Tibial nerve (tissue), 4 donors: ENCODE measurements at regions not wholly inside any gene's neighbourhood (a gene's known extent, or its start where the extent isn't known, plus 50 kb on each side); places are given as distances from the start of the nearest gene placed in this dataset.

Source experiments
- DNase-seq, 2 donors: peaks; one replicate each; pipeline ENCODE4 v3.0.0-alpha.2; 2019; ENCODE audit warnings: low spot score in 2 of 2
- H3K27ac ChIP-seq, 4 donors: fragments of 200-600 bp; sonication (generic) in 3 of 4; one replicate each; pipeline ENCODE4 v1.5.1; 2017 to 2019; ENCODE audit warnings: mild to moderate bottlenecking in 1 of 4
- H3K27me3 ChIP-seq, 2 donors: fragments of 200-600 bp; sonication (generic) in 1 of 2; one replicate each; pipeline versions ENCODE4 v1.5.1 to v1.6.0; 2017 to 2019
- H3K36me3 ChIP-seq, 3 donors: fragments of 200-600 bp; sonication (generic); one replicate each; pipeline ENCODE4 v1.5.1; 2018 to 2019
- H3K4me1 ChIP-seq, 4 donors: fragments of 200-600 bp; sonication (generic) in 3 of 4; one replicate each; pipeline ENCODE4 v1.5.1; 2017 to 2019
- H3K4me3 ChIP-seq, 4 donors: fragments of 200-600 bp; sonication (generic) in 3 of 4; one replicate each; pipeline ENCODE4 v1.5.1; 2017 to 2019; ENCODE audit warnings: mild to moderate bottlenecking in 1 of 4, moderate library complexity in 1 of 4
- H3K9me3 ChIP-seq, 4 donors: fragments of 200-600 bp; sonication (generic) in 3 of 4; one replicate each; pipeline ENCODE4 v1.5.1; 2017 to 2019
- CTCF ChIP-seq, 5 experiments: fragments of 200-600 bp in 3 of 5; fragments of 450-650 bp in 2 of 5; sonication (generic) in 3 of 5; IDR thresholded peaks; one replicate each; pipeline ENCODE4 v1.5.1; 2016 to 2019; ENCODE audit warnings: antibody characterized with exemption in 5 of 5, mild to moderate bottlenecking in 3 of 5, moderate library complexity in 2 of 5
- EP300 ChIP-seq, 2 donors: sonication (generic); formaldehyde crosslinking; IDR thresholded peaks; one replicate each; pipeline ENCODE4 v1.6.1; 2017; ENCODE audit warnings: antibody characterized with exemption in 2 of 2, mild to moderate bottlenecking in 1 of 2
- POLR2A ChIP-seq, 2 donors: fragments of 450-650 bp; IDR thresholded peaks; one replicate each; pipeline ENCODE4 v1.6.1; 2017; ENCODE audit warnings: antibody characterized with exemption in 2 of 2, mild to moderate bottlenecking in 2 of 2, moderate library complexity in 2 of 2
- WGBS, 2 donors: methylation state at CpG; one replicate each; pipeline ENCODE4 v1.1.5; 2018; 5-methylcytosine and 5-hydroxymethylcytosine counted together

- Histone ChIP-seq H3K27ac (no peak overlapping the region), H3K36me3 (no peaks in the 10 kb centered on the region), H3K27me3 (no peaks in the 10 kb centered on the region), H3K4me1 (no peaks in the 10 kb centered on the region), H3K4me3 (no peak overlapping the region), H3K9me3 (no peaks in the 10 kb centered on the region)
- no peak for TF ChIP-seq CTCF (IDR thresholded peaks at IDR 0.05)
- no peak for TF ChIP-seq EP300 (IDR thresholded peaks at IDR 0.05)
- TF ChIP-seq POLR2A (IDR thresholded peaks at IDR 0.05), result no peak
- DNase-seq, result no peak
- WGBS, 2 donors, result 47 to 58% methylated on average over 1 of the region's 1 CpG
These were observed 201.4 kb upstream of the SNX7 start for GRCh38 chr1:98460136-98460535.

DNA sequence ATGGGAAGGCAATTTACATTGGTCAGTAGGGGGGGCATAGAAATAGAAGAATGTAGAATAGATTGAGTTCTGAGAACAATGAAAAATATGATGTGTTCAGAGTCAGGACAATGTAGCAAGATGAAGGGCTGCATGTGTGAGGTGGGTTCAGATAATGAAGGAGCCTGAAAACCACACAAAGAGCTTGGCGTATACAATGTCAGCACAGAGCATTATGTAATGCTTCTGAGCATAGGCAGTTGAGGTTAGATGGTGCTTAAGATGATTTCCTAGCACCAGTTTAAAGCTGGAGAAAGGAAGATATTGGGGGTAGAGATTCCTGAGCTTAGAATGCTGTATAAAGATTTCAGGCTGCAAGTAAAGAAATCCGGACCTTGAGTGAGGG is 202.0 kb upstream of the SNX7 start:
- no peak for DNase-seq
- 93 to 95% methylated on average over 2 of the region's 2 CpGs for WGBS, 2 donors
- Histone ChIP-seq H3K9me3 (no peaks in the 10 kb centered on the region), H3K27ac (no peak overlapping the region), H3K36me3 (no peaks in the 10 kb centered on the region), H3K27me3 (no peaks in the 10 kb centered on the region), H3K4me1 (no peaks in the 10 kb centered on the region), H3K4me3 (no peak overlapping the region)
- no peak for TF ChIP-seq EP300 (IDR thresholded peaks at IDR 0.05)
- no peak for TF ChIP-seq CTCF (IDR thresholded peaks at IDR 0.05)
- TF ChIP-seq POLR2A (IDR thresholded peaks at IDR 0.05), result no peak

DNA sequence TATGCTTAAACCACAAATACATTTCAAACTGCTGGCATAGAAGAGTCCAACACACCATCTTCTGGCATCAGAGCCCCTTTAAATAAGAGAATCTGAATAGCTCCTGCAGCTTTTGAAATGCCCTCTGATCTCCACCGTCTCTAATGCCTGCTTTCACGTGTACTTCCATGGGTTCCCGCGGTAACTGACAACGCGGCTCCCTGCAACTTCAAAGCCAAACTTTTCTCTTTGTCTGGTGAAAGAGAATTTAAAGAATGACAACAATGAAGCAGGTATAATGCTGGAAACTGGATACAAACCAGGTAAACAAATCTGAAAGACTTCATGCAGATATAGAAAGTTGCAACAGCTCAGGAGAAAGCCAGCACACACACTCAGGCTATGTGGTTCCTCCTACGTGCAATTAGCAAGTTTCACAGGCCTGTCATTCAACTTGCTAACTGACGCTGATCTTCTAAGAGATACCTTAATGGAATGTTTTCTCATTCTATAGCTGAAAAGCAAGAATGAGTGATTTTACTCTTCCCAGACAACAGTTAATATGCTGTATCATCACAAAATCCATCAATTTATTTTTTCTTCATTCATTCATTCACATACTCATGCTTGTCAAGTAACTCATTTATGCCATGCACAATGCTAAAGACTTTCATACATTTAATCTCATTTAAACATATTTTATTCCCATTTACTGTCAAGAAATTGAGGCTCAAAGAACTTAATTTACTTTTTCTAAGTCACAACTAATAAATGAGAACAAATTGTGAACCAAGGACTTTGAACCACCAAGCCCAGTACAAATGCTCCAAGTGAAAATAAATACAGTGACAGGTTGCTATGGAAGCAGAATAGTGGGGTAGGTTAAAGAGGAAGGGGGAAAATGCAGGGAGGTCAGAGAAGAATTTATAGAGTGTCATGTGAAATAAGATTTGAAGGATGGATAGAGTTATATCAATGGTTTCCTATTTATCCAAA is 202.7 kb upstream of the SNX7 start:
- Histone ChIP-seq H3K4me3 (no peak overlapping the region), H3K27ac (no peak overlapping the region), H3K9me3 (no peaks in the 10 kb centered on the region), H3K4me1 (no peaks in the 10 kb centered on the region), H3K36me3 (no peaks in the 10 kb centered on the region), H3K27me3 (no peaks in the 10 kb centered on the region)
- DNase-seq, result no peak
- WGBS, 2 donors, result 60 to 62% methylated on average over 8 of the region's 8 CpGs
- TF ChIP-seq POLR2A (IDR thresholded peaks at IDR 0.05), result no peak
- no peak for TF ChIP-seq EP300 (IDR thresholded peaks at IDR 0.05)
- no peak for TF ChIP-seq CTCF (IDR thresholded peaks at IDR 0.05)

DNA sequence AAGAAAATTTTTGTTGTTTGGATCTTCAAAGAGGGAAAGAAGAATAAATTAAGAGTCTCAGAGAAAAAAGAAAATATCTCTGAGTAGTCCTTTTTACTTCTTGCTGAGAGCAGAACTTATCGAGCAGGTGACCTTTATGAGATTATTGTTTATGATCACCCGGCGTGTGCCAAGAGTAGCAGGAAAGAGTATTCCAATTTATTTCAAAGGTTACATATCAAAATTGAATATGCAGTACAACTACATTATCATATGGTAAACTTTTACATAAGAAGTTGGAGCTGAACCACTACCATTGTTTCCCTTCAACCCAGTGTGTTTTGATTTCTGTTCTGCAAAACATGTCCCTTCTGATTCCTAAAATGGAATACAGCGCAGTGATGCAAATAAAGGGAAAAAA is 204.3 kb upstream of the SNX7 start:
- no peak overlapping the region for H3K4me3 ChIP-seq
- no peaks in the 10 kb centered on the region for H3K27me3 ChIP-seq
- no peaks in the 10 kb centered on the region for H3K36me3 ChIP-seq
- no peaks in the 10 kb centered on the region for H3K4me1 ChIP-seq
- no peak overlapping the region for H3K27ac ChIP-seq
- WGBS, 2 donors, result 58 to 68% methylated on average over 4 of the region's 4 CpGs
- TF ChIP-seq EP300 (IDR thresholded peaks at IDR 0.05), result no peak
- no peak for TF ChIP-seq POLR2A (IDR thresholded peaks at IDR 0.05)
- TF ChIP-seq CTCF (IDR thresholded peaks at IDR 0.05), result no peak
- H3K9me3 ChIP-seq, result no peaks in the 10 kb centered on the region
- no peak for DNase-seq

GRCh38 chr1:98454666-98455065 is 206.9 kb upstream of the SNX7 start:
- Histone ChIP-seq H3K9me3 (no peaks in the 10 kb centered on the region), H3K4me3 (no peak overlapping the region), H3K4me1 (no peaks in the 10 kb centered on the region), H3K27me3 (no peaks in the 10 kb centered on the region), H3K27ac (no peak overlapping the region), H3K36me3 (no peaks in the 10 kb centered on the region)
- 76 to 77% methylated on average over 4 of the region's 4 CpGs for WGBS, 2 donors
- TF ChIP-seq CTCF (IDR thresholded peaks at IDR 0.05), result no peak
- no peak for TF ChIP-seq EP300 (IDR thresholded peaks at IDR 0.05)
- no peak for TF ChIP-seq POLR2A (IDR thresholded peaks at IDR 0.05)
- DNase-seq, result no peak
